HepG2 (cell line): ENCODE measurements at regions not wholly inside any gene's neighbourhood (a gene's known extent, or its start where the extent isn't known, plus 50 kb on each side); places are given as distances from the start of the nearest gene placed in this dataset.
A peak's percentile ranks its signal among the peaks of the same experiment; 100 is the strongest.

ENCODE experiments used
- ATAC-seq: fragments of 200-7000 bp; cut with Tn5 transposase; 3 replicates; pipeline ENCODE4 v1.9.1; 2020; ENCODE audit warnings: mild to moderate bottlenecking, moderate library complexity
- BruUV-seq: library from RNA; stranded (reverse); fragments of 400-500 nt; replicated peaks from 2 replicates; lab custom pipeline; 2021; lab: Mats Ljungman, UMichigan
- CTCF ChIA-PET: fragments of 300-600 bp; formaldehyde crosslinking; extraction: SDS; loops from one replicate; lab custom pipeline; 2021; ENCODE audit warnings: low total read pairs, inconsistent platforms, low intra/inter-chr PET ratio; lab: Yijun Ruan, JAX
- POLR2A ChIA-PET: fragments of 350-600 bp; sonication (Branson Sonifier 250); formaldehyde crosslinking; loops from one replicate; lab custom pipeline; 2020; ENCODE audit warnings: antibody characterized with exemption, inconsistent platforms; lab: Yijun Ruan, JAX
- DNase-seq: peaks from one replicate; pipeline ENCODE4 v3.0.0-alpha.2; 2015; ENCODE audit warnings: low spot score
- FAIRE-seq: peaks from 3 replicates; lab custom pipeline; 2011; peaks lifted over from hg19 to GRCh38; lab: Jason Lieb, UNC
- H2AFZ ChIP-seq: one replicate; pipeline ENCODE4 v1.6.1; 2011; ENCODE audit warnings: low read length, inconsistent platforms
- H3K27ac ChIP-seq: fragments of 300-600 bp; 3 replicates; pipeline ENCODE4 v1.8.0; 2011; ENCODE audit warnings: mixed run types, mild to moderate bottlenecking, mixed read lengths, low read length, inconsistent platforms; ENCODE audit not compliant: insufficient read depth; ENCODE audit errors: extremely low read length
- H3K27me3 ChIP-seq, 2 experiments: fragments of 200-600 bp in 1 of 2; 2 replicates in 1 of 2; 3 replicates in 1 of 2; pipeline versions ENCODE4 v1.6.0 to v1.8.0; 2011; ENCODE audit warnings: low read length in 2 of 2, mild to moderate bottlenecking in 2 of 2, moderate library complexity in 2 of 2, inconsistent platforms in 1 of 2; ENCODE audit not compliant: insufficient read depth in 2 of 2, control insufficient read depth in 1 of 2
- H3K36me3 ChIP-seq, 2 experiments: fragments of 200-600 bp in 1 of 2; replicated peaks in 1 of 2; 2 replicates in 1 of 2; 3 replicates in 1 of 2; pipeline versions ENCODE4 v1.5.1 to v1.8.0; 2011; ENCODE audit warnings: low read length in 2 of 2, inconsistent platforms in 1 of 2; ENCODE audit not compliant: insufficient read depth in 2 of 2, control insufficient read depth in 1 of 2
- H3K4me1 ChIP-seq: 2 replicates; pipeline ENCODE4 v1.5.1; 2012; ENCODE audit warnings: low read length, inconsistent platforms; ENCODE audit not compliant: insufficient read depth
- H3K4me2 ChIP-seq: 2 replicates; pipeline ENCODE4 v1.6.0; 2011; ENCODE audit warnings: low read depth, low read length, inconsistent platforms
- H3K4me3 ChIP-seq, 3 experiments: fragments of 200-600 bp in 1 of 3; sonication (generic), shearing (Covaris generic) in 1 of 3; replicated peaks in 1 of 3; 2 replicates each; pipeline ENCODE4 v1.5.1; 2011 to 2016; ENCODE audit warnings: low read length in 3 of 3, inconsistent platforms in 2 of 3, low read depth in 2 of 3, mild to moderate bottlenecking in 2 of 3, control low read depth in 1 of 3, mixed read lengths in 1 of 3; ENCODE audit not compliant: insufficient read depth in 1 of 3
- H3K79me2 ChIP-seq: one replicate; pipeline ENCODE4 v1.6.1; 2011; ENCODE audit warnings: low read length, inconsistent platforms; ENCODE audit not compliant: insufficient read depth
- H3K9ac ChIP-seq: 2 replicates; pipeline ENCODE4 v1.6.0; 2011; ENCODE audit warnings: mild to moderate bottlenecking, low read depth, low read length, inconsistent platforms; ENCODE audit not compliant: insufficient read depth
- H3K9me3 ChIP-seq: 2 replicates; pipeline ENCODE4 v1.5.1; 2012; ENCODE audit warnings: mild to moderate bottlenecking, low read length
- H4K20me1 ChIP-seq: 2 replicates; pipeline ENCODE4 v1.6.0; 2011; ENCODE audit warnings: inconsistent platforms, mild to moderate bottlenecking, low read length, moderate library complexity; ENCODE audit not compliant: insufficient read depth
- CREB1 ChIP-seq, 2 experiments: fragments of 450-650 bp in 1 of 2; IDR thresholded peaks; 2 replicates each; pipeline ENCODE4 v1.6.1; 2016 to 2017; ENCODE audit warnings: control low read depth in 1 of 2, mild to moderate bottlenecking in 1 of 2, missing compliant biosample characterization in 1 of 2, missing genetic modification characterization in 1 of 2
- CTCF ChIP-seq: sonication (generic); formaldehyde crosslinking; IDR thresholded peaks from 2 replicates; pipeline ENCODE4 v1.5.0; 2020; ENCODE audit warnings: mild to moderate bottlenecking, missing genetic modification reagents, moderate library complexity
- GTF2F1 ChIP-seq: fragments of 150-350 bp; IDR thresholded peaks from 2 replicates; pipeline ENCODE4 v1.6.1; 2014; ENCODE audit warnings: low read length
- ZNF382 ChIP-seq: sonication (generic); formaldehyde crosslinking; IDR thresholded peaks from 2 replicates; pipeline ENCODE4 v1.5.0; 2020; ENCODE audit warnings: missing genetic modification reagents, mild to moderate bottlenecking, borderline replicate concordance
- WGBS: methylation state at CpG from one replicate; pipeline ENCODE4 v1.1.6; 2017; ENCODE audit warnings: low lambda C conversion rate; 5-methylcytosine and 5-hydroxymethylcytosine counted together
- in situ Hi-C: cut with HindIII; loops from 2 replicates; pipeline ENCODE4 v1.10.0; 2017; ENCODE audit warnings: low pct_unique_long_range_greater_than_20kb; ENCODE audit not compliant: extremely low pct_ligation_motif_present
- intact Hi-C: fragments of 100-400 bp; cut with micrococcal nuclease; formaldehyde crosslinking; loops from one replicate; pipeline ENCODE4 v1.10.0; 2022; ENCODE audit not compliant: unreplicated experiment
- TF ChIP-seq, protein P1 (sequence below): sonication (generic); formaldehyde crosslinking; IDR thresholded peaks from 2 replicates; pipeline ENCODE4 v1.4.0; 2020; ENCODE audit warnings: missing genetic modification reagents
- TF ChIP-seq, protein P2 (sequence below): sonication (generic); formaldehyde crosslinking; IDR thresholded peaks from 2 replicates; pipeline ENCODE4 v1.4.0; 2020; ENCODE audit warnings: mild to moderate bottlenecking, missing genetic modification reagents
- TF ChIP-seq, protein P3 (sequence below): sonication (generic); formaldehyde crosslinking; IDR thresholded peaks from 2 replicates; pipeline ENCODE4 v1.4.0; 2020; ENCODE audit warnings: missing genetic modification reagents, borderline replicate concordance

DNA sequence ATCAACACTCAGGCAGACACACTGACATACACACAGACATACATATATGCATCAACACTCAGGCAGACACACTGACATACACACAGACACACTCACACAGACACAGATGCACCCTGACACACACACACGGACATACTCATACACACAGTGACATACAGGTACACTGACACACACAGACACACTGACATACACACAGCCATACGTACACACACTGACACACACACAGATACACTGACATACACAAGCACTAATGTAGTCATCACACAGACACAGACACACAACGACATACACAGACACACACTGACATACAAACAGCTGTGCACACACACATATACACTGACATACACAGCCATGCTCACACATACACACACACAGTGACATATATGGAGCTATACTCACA is 131.0 kb upstream of the CSF3R start (continued):
- TF ChIP-seq, protein P1, sequence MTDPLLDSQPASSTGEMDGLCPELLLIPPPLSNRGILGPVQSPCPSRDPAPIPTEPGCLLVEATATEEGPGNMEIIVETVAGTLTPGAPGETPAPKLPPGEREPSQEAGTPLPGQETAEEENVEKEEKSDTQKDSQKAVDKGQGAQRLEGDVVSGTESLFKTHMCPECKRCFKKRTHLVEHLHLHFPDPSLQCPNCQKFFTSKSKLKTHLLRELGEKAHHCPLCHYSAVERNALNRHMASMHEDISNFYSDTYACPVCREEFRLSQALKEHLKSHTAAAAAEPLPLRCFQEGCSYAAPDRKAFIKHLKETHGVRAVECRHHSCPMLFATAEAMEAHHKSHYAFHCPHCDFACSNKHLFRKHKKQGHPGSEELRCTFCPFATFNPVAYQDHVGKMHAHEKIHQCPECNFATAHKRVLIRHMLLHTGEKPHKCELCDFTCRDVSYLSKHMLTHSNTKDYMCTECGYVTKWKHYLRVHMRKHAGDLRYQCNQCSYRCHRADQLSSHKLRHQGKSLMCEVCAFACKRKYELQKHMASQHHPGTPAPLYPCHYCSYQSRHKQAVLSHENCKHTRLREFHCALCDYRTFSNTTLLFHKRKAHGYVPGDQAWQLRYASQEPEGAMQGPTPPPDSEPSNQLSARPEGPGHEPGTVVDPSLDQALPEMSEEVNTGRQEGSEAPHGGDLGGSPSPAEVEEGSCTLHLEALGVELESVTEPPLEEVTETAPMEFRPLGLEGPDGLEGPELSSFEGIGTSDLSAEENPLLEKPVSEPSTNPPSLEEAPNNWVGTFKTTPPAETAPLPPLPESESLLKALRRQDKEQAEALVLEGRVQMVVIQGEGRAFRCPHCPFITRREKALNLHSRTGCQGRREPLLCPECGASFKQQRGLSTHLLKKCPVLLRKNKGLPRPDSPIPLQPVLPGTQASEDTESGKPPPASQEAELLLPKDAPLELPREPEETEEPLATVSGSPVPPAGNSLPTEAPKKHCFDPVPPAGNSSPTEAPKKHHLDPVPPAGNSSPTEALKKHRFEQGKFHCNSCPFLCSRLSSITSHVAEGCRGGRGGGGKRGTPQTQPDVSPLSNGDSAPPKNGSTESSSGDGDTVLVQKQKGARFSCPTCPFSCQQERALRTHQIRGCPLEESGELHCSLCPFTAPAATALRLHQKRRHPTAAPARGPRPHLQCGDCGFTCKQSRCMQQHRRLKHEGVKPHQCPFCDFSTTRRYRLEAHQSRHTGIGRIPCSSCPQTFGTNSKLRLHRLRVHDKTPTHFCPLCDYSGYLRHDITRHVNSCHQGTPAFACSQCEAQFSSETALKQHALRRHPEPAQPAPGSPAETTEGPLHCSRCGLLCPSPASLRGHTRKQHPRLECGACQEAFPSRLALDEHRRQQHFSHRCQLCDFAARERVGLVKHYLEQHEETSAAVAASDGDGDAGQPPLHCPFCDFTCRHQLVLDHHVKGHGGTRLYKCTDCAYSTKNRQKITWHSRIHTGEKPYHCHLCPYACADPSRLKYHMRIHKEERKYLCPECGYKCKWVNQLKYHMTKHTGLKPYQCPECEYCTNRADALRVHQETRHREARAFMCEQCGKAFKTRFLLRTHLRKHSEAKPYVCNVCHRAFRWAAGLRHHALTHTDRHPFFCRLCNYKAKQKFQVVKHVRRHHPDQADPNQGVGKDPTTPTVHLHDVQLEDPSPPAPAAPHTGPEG (CRISPR knock-in tag), result no peak
- TF ChIP-seq, protein P2, sequence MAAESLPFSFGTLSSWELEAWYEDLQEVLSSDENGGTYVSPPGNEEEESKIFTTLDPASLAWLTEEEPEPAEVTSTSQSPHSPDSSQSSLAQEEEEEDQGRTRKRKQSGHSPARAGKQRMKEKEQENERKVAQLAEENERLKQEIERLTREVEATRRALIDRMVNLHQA (CRISPR knock-in tag), result no peak
- TF ChIP-seq GTF2F1 (no peak), ZNF382 (CRISPR knock-in tag) (no peak), CREB1 (IDR thresholded peaks at IDR 0.05) (0 out of 2 replicates have a peak, but pooled peaks have one; percentile 1), CREB1 (CRISPR knock-in tag; IDR thresholded peaks at IDR 0.05) (no peak)
- TF ChIP-seq, all 625 proteins: peak for 2

GRCh38 chr1:36612881-36613280 is 130.2 kb upstream of the CSF3R start:
- CTCF ChIA-PET, result no interaction called here

More at GRCh38 chr1:36612881-36613280, 130.2 kb upstream of the CSF3R start:
- in situ Hi-C loops (no loop called here), intact Hi-C loops (no loop called here)
- peak; percentile 74 for ATAC-seq
- H3K79me2 ChIP-seq, result no peaks in the 10 kb centered on the region
- WGBS, result 12% methylated on average over 6 of the region's 8 CpGs
- H3K36me3 ChIP-seq, result no peaks in the 10 kb centered on the region
- H3K9me3 ChIP-seq, result no peaks in the 10 kb centered on the region
- H3K27ac ChIP-seq, result no peak overlapping the region
- H2AFZ ChIP-seq, result no peak overlapping the region
- no peak for DNase-seq
- H4K20me1 ChIP-seq, result no peaks in the 10 kb centered on the region
- POLR2A ChIA-PET, result no interaction called here
- no peaks in the 10 kb centered on the region; a peak in 1 of 5 replicates for H3K27me3 ChIP-seq
- FAIRE-seq, result no peak
- BruUV-seq, result no TSS peak
- no peaks in the 10 kb centered on the region for H3K4me1 ChIP-seq
- H3K9ac ChIP-seq, result no peak overlapping the region
- TF ChIP-seq, protein P3, sequence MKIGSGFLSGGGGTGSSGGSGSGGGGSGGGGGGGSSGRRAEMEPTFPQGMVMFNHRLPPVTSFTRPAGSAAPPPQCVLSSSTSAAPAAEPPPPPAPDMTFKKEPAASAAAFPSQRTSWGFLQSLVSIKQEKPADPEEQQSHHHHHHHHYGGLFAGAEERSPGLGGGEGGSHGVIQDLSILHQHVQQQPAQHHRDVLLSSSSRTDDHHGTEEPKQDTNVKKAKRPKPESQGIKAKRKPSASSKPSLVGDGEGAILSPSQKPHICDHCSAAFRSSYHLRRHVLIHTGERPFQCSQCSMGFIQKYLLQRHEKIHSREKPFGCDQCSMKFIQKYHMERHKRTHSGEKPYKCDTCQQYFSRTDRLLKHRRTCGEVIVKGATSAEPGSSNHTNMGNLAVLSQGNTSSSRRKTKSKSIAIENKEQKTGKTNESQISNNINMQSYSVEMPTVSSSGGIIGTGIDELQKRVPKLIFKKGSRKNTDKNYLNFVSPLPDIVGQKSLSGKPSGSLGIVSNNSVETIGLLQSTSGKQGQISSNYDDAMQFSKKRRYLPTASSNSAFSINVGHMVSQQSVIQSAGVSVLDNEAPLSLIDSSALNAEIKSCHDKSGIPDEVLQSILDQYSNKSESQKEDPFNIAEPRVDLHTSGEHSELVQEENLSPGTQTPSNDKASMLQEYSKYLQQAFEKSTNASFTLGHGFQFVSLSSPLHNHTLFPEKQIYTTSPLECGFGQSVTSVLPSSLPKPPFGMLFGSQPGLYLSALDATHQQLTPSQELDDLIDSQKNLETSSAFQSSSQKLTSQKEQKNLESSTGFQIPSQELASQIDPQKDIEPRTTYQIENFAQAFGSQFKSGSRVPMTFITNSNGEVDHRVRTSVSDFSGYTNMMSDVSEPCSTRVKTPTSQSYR (CRISPR knock-in tag), result no peak
- peak; percentile 21; the same call in 1 of the 2 replicates for TF ChIP-seq CTCF (CRISPR knock-in tag)
- H3K4me2 ChIP-seq, result no peak overlapping the region
- H3K4me3 ChIP-seq, result no peak overlapping the region
